ENCODE measurements at regions not wholly inside any gene's neighbourhood (a gene's known extent, or its start where the extent isn't known, plus 50 kb on each side); places are given as distances from the start of the nearest gene placed in this dataset.

GRCh38 chr10:129140921-129141885 lies 325.8 kb upstream of the MGMT start:
- H3K4me2 ChIP-seq (ENCODE audit: low read length), result no peak overlapping the region
- no peak for TF ChIP-seq SMC3 (conservative IDR thresholded peaks at IDR 0.05; ENCODE audit: poor library complexity)
- TF ChIP-seq, protein P1, sequence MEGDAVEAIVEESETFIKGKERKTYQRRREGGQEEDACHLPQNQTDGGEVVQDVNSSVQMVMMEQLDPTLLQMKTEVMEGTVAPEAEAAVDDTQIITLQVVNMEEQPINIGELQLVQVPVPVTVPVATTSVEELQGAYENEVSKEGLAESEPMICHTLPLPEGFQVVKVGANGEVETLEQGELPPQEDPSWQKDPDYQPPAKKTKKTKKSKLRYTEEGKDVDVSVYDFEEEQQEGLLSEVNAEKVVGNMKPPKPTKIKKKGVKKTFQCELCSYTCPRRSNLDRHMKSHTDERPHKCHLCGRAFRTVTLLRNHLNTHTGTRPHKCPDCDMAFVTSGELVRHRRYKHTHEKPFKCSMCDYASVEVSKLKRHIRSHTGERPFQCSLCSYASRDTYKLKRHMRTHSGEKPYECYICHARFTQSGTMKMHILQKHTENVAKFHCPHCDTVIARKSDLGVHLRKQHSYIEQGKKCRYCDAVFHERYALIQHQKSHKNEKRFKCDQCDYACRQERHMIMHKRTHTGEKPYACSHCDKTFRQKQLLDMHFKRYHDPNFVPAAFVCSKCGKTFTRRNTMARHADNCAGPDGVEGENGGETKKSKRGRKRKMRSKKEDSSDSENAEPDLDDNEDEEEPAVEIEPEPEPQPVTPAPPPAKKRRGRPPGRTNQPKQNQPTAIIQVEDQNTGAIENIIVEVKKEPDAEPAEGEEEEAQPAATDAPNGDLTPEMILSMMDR (IDR thresholded peaks at IDR 0.05; ENCODE audit: poor library complexity, severe bottlenecking), result no peak
- H3K9me3 ChIP-seq (ENCODE audit: low read length), result no peaks in the 10 kb centered on the region
- H3K27me3 ChIP-seq (ENCODE audit: insufficient read depth, low read depth, low read length), result no peaks in the 10 kb centered on the region
- no peaks in the 10 kb centered on the region for H3K36me3 ChIP-seq (ENCODE audit: insufficient read depth, low read length)
- no peaks in the 10 kb centered on the region for H3K9me2 ChIP-seq (ENCODE audit: insufficient read depth, low read length)
- no peak overlapping the region for H3K9ac ChIP-seq (ENCODE audit: low read length)
- H3F3A ChIP-seq (ENCODE audit: insufficient read depth, low read length, poor library complexity, severe bottlenecking), result no peaks in the 10 kb centered on the region
- H2AFZ ChIP-seq (ENCODE audit: low read depth, low read length), result no peak overlapping the region
- H3K27ac ChIP-seq (ENCODE audit: low read length), result no peak overlapping the region
- no peaks in the 10 kb centered on the region for H3K79me2 ChIP-seq (replicated peaks; ENCODE audit: insufficient read depth, low read length)
- no peak overlapping the region for H3K4me3 ChIP-seq (ENCODE audit: low read length)
- H4K20me1 ChIP-seq (ENCODE audit: insufficient read depth), result no peaks in the 10 kb centered on the region

DNA sequence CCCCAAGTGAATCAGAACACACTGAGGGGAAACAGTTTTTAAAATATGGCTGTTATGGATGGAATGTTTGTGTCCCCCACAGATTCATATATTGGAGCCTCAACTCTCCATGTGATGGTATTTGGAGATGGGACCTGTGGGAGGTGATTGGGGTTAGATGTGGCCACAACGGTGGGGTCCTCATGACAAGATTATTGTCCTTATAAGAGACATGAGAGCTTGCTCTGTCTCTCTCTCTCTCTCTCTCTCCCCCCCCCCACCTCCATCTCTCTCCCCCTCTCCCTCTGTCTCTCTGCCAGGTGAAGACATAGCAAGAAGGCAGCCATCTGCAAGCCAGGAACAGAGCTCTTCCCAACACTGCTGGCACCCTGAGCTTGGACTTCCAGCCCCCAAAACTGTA lies 315.8 kb upstream of the MGMT start:
- Histone ChIP-seq H3K4me3 (ENCODE audit: low read length) (no peak overlapping the region), H2AFZ (ENCODE audit: low read depth, low read length) (no peak overlapping the region), H3K9me2 (ENCODE audit: insufficient read depth, low read length) (no peaks in the 10 kb centered on the region), H3F3A (ENCODE audit: insufficient read depth, low read length, poor library complexity, severe bottlenecking) (no peaks in the 10 kb centered on the region), H3K36me3 (ENCODE audit: insufficient read depth, low read length) (no peaks in the 10 kb centered on the region), H3K4me2 (ENCODE audit: low read length) (no peak overlapping the region), H3K79me2 (replicated peaks; ENCODE audit: insufficient read depth, low read length) (no peaks in the 10 kb centered on the region), H3K9ac (ENCODE audit: low read length) (no peak overlapping the region), H3K9me3 (ENCODE audit: low read length) (no peaks in the 10 kb centered on the region), H3K27me3 (ENCODE audit: insufficient read depth, low read depth, low read length) (no peaks in the 10 kb centered on the region), H3K27ac (ENCODE audit: low read length) (no peak overlapping the region), H4K20me1 (ENCODE audit: insufficient read depth) (no peaks in the 10 kb centered on the region)
- TF ChIP-seq MXI1 (conservative IDR thresholded peaks at IDR 0.05; ENCODE audit: poor library complexity, severe bottlenecking), result no peak
- TF ChIP-seq, protein P1 (IDR thresholded peaks at IDR 0.05; ENCODE audit: poor library complexity, severe bottlenecking), result no peak
- TF ChIP-seq RAD21 (conservative IDR thresholded peaks at IDR 0.05), result no peak
- TF ChIP-seq REST (IDR thresholded peaks at IDR 0.05; ENCODE audit: borderline replicate concordance), result no peak
- no peak for TF ChIP-seq POLR2AphosphoS5 (IDR thresholded peaks at IDR 0.05)
- TF ChIP-seq EZH2 (IDR thresholded peaks at IDR 0.05; ENCODE audit: borderline replicate concordance, insufficient read depth, low read length, poor library complexity, severe bottlenecking), result no peak
- no peak for TF ChIP-seq TAF1 (IDR thresholded peaks at IDR 0.05; ENCODE audit: low read depth)
- no peak for TF ChIP-seq EP300 (conservative IDR thresholded peaks at IDR 0.05; ENCODE audit: poor library complexity, severe bottlenecking)
- TF ChIP-seq SMC3 (conservative IDR thresholded peaks at IDR 0.05; ENCODE audit: poor library complexity), result no peak
